NCI-H1417 treated with DMSO at 0.1 percent for 48 hours (cell line): ENCODE measurements at regions not wholly inside any gene's neighbourhood (a gene's known extent, or its start where the extent isn't known, plus 50 kb on each side); places are given as distances from the start of the nearest gene placed in this dataset.
A peak's percentile ranks its signal among the peaks of the same experiment; 100 is the strongest.
"Not testable (repeated sequence)": the region's sequence is repeated elsewhere in the genome, so short reads cannot be mapped to it uniquely, and the experiment has no call there.

Experiments used
- DNase-seq: peaks from one replicate; lab custom pipeline; 2025; lab: John Stamatoyannopoulos, UW

GRCh38 chr14:40367717-40368116 is 935.5 kb upstream of the FBXO33 start:
- no peak for DNase-seq

- DNase-seq = no peak
These were observed 933.1 kb upstream of the FBXO33 start for GRCh38 chr14:40365305-40365704.

GRCh38 chr14:40362856-40363255 is 930.6 kb upstream of the FBXO33 start:
- no peak for DNase-seq

GRCh38 chr14:40354754-40355153 is 922.5 kb upstream of the FBXO33 start:
- DNase-seq = no peak

GRCh38 chr14:40348104-40348503 is 915.9 kb upstream of the FBXO33 start:
- not testable (repeated sequence) for DNase-seq

DNA sequence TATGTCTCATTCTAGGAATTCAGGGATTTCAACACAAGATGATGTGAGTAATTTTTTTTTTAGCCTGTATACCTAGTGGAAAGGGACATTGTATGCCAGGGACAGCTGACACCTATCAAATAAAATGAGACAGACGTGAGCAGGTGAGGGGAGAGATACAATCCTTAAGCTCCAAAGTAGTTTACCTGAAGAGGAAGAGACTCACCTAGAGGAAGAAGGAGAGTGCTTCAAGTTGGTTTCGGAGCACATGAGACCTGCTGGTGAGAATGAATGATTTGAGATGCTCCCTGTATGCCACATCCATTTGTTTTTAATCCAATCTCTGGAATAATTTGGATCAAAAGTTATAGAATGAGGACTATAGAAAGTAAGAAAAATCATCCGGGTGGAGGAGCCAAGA is 915.4 kb upstream of the FBXO33 start:
- DNase-seq = no peak

GRCh38 chr14:40346275-40346674 is 914.0 kb upstream of the FBXO33 start:
- no peak for DNase-seq

GRCh38 chr14:40345334-40345733 is 913.1 kb upstream of the FBXO33 start:
- DNase-seq = no peak

DNA sequence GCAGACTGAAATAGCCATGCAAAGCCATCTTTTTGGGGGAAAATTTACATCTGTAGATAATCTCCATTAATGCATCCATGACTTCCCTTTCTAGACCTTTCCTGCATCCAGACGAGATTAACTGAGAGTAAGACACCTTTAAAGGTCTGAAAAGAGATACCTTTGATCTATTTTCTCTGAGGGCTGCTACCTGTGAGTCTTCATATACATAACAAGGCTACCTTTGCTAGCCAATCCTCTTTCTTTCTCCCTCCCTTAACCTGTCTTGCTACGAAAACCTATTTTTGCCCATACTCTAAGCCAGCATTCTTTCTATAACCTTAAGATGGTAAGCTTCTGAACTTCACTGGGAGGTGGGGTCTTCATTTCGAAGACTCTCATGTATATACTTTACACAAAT is 908.5 kb upstream of the FBXO33 start:
- no peak for DNase-seq

- DNase-seq = no peak
These were observed 904.6 kb upstream of the FBXO33 start for GRCh38 chr14:40336846-40337245.

DNA sequence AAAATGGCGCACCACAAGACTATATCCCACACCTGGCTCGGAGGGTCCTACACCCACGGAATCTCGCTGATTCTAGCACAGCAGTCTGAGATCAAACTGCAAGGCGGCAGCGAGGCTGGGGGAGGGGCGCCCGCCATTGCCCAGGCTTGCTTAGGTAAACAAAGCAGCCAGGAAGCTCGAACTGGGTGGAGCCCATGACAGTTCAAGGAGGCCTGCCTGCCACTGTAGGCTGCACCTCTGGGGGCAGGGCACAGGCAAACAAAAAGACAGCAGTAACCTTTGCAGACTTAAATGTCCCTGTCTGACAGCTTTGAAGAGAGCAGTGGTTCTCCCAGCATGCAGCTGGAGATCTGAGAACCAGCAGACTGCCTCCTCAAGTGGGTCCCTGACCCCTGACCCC is 894.3 kb upstream of the FBXO33 start:
- not testable (repeated sequence) for DNase-seq

GRCh38 chr14:40318211-40318719 is 886.0 kb upstream of the FBXO33 start:
- no peak for DNase-seq

DNA sequence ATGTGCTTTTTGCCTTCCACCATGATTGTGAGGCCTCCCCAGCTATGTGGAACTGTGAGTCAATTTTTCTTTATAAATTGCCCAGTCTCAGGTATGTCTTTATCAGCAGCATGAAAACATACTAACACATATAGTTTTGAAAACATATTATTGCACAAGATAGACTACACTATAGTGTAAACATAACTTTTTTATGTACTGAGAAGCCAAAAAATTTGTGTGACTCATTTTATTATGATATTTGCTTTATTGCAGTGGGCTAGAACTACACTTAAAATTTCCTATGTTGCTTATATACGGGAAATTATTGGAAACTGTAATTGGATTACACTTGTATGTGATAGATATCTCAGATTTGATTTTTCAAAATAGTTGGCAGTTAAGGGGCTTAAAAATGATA is 885.5 kb upstream of the FBXO33 start:
- no peak for DNase-seq

DNA sequence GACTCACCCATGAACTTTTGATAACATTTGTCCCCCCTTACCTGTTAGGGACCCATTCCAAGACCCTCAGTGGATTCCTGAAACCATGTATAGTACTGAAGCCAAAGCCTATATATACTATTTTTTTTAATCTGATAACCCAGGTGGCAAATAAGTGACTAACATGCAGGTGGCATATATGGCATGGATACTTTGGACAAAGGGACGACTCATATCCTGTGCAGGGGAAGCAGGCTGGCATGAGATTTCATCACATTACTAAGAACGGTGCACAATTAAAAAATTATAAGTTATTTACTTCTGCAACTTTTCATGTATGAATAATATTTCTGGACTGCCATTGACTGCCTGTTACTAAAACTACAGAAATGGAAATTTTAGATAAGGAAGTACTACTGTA is 880.1 kb upstream of the FBXO33 start:
- DNase-seq = no peak

GRCh38 chr14:40309124-40309523 is 876.9 kb upstream of the FBXO33 start:
- DNase-seq = no peak

- DNase-seq = no peak
These were observed 876.0 kb upstream of the FBXO33 start for GRCh38 chr14:40308240-40308639.

- DNase-seq = no peak
These were observed 864.6 kb upstream of the FBXO33 start for GRCh38 chr14:40296821-40297220.

DNA sequence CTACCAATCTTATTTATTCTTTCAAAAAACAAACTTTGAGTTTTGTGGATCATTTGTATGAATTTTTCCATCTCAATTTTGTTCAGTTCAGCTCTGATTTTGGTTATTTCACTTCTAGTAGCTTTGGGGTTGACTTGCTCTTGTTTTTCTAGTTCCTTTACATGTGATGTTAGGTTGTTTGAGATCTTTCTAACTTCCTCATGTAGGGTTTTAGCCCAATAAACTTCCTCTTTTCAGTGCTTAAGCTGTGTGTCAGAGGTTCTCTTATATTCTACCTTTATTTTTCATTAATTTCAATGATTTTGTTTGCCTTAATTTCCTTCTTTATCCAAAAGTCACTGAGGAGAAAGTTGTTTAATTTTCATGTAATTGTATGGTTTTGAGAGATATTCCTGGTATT is 860.4 kb upstream of the FBXO33 start:
- DNase-seq = no peak

DNA sequence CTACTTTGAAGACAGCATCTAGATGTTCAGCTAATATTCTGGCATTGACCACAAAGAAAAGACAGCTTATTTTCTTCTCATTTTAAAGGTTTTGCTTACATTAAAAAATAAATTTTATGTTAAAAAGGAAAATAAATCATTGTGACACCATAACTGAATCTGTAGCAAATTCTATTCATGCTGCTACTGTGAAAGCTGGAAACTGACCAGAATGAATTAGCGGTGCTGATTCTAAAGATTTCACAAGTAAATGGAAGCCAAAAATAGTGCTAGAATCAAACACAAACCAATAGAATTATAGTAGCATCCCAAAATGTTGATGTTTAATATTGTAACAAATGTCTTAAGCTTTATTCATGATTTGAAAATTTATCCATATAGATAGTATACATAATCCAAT is 850.0 kb upstream of the FBXO33 start:
- DNase-seq = no peak

- no peak for DNase-seq
These were observed 848.4 kb upstream of the FBXO33 start for GRCh38 chr14:40280652-40281051.

DNA sequence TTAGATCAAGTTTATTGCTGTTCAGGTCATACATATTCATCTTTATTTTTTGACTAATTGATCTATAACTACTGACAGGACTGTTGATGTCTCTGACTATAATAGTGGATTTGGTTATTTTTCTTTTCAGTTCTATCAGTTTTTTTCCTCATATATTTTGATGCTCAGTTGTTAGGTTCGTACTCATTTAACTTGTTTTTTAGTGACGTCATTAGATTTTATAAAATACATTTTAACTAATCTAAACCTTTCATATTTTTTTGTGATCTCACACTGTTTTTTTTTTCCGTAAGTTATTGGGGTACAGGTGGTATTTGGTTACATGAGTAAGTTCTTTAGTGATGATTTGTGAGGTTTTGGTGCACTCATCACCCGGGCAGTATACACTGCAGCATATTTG is 841.2 kb upstream of the FBXO33 start:
- no peak for DNase-seq

DNA sequence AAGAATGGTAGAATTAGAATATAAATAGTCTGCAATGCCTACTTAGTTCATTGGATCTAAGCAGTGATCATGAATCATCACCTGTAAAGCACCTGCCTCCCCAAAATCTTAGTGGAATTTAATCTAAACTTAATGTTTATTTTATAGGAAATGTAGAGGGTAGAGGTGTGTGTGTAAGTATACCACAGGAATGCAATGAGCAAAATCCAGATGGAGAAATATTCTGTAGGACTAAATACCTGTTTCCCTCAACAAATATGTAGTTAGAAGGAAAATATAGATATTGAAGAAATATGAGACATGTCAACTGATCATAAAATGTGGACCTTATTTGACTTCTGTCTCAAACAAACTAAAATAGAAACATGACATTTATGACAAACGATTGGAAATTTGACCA is 839.2 kb upstream of the FBXO33 start:
- no peak for DNase-seq

DNA sequence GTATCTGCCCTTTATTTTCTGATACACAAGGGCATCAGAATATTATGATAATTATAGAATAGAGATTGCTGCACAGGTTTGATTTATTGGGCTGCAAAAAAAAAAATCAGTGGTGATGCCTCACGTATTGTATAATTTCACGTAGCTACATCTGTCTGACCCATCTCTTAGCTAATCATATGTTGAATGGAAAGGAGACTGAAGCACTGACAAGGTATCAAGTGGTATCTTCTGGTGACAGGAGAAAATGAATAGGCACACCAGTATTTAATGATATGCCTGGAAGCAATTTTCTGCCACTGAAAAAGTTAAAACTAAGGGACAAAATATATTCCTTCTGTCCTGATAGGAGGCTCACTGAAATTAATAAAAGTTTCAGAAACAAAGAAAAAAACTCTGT is 837.2 kb upstream of the FBXO33 start:
- DNase-seq = peak; percentile 24

- DNase-seq = no peak
These were observed 836.0 kb upstream of the FBXO33 start for GRCh38 chr14:40268236-40268635.

DNA sequence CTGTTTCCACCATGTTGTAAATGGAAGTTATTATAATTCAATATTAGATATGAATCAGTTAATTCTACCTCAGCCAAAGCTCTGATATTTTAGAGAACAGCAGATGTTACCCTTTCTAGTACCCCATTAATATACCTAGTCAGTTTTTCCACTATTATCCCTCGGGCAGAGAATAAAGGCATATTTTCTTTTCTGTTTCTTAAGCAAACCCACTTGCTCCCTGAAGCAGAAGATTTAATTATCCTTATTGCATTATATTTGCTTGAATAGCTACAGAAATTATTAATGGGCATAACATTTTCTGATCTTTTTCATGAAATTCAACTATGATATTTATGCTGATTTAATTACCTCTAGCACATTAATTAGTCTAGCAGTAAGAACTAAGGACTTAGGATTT is 832.9 kb upstream of the FBXO33 start:
- DNase-seq = no peak
